Esophagus muscularis mucosa (tissue), 4 donors: ENCODE measurements at regions not wholly inside any gene's neighbourhood (a gene's known extent, or its start where the extent isn't known, plus 50 kb on each side); places are given as distances from the start of the nearest gene placed in this dataset.
"Not testable (repeated sequence)": the region's sequence is repeated elsewhere in the genome, so short reads cannot be mapped to it uniquely, and the experiment has no call there.

ENCODE experiments used
- EP300 ChIP-seq: sonication (generic); formaldehyde crosslinking; IDR thresholded peaks from one replicate; pipeline ENCODE4 v1.6.1; 2017; ENCODE audit warnings: antibody characterized with exemption
- POLR2A ChIP-seq: fragments of 450-650 bp; IDR thresholded peaks from one replicate; pipeline ENCODE4 v1.6.1; 2017; ENCODE audit warnings: antibody characterized with exemption, moderate library complexity, mild to moderate bottlenecking, low read depth
- TF ChIP-seq, protein P1 (sequence below), 3 experiments: fragments of 200-600 bp in 2 of 3; fragments of 450-650 bp in 1 of 3; sonication (generic) in 2 of 3; IDR thresholded peaks; one replicate each; pipeline ENCODE4 v1.5.1; 2017 to 2019; ENCODE audit warnings: antibody characterized with exemption in 3 of 3, mild to moderate bottlenecking in 2 of 3, moderate library complexity in 1 of 3

DNA sequence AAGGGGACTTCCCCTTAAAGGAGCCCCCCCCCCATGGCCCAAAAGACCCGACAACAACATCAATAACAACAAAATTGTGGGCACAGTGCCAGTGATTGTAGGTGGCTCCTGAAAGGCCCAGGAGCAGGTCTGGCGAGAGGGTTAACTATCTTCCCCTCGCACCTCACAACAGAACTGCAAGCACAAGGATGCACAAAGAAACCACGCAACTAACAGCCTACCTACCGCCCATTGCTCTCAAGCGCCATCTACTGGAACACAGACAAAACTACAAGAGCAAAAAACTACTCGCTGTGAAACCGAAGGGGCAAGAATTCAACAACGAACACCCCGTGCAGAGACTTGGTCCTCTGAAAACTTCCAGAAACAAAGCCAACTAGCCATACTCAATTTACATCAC lies 205.6 kb downstream of the SPIN4 start:
- TF ChIP-seq, protein P1, sequence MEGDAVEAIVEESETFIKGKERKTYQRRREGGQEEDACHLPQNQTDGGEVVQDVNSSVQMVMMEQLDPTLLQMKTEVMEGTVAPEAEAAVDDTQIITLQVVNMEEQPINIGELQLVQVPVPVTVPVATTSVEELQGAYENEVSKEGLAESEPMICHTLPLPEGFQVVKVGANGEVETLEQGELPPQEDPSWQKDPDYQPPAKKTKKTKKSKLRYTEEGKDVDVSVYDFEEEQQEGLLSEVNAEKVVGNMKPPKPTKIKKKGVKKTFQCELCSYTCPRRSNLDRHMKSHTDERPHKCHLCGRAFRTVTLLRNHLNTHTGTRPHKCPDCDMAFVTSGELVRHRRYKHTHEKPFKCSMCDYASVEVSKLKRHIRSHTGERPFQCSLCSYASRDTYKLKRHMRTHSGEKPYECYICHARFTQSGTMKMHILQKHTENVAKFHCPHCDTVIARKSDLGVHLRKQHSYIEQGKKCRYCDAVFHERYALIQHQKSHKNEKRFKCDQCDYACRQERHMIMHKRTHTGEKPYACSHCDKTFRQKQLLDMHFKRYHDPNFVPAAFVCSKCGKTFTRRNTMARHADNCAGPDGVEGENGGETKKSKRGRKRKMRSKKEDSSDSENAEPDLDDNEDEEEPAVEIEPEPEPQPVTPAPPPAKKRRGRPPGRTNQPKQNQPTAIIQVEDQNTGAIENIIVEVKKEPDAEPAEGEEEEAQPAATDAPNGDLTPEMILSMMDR (IDR thresholded peaks at IDR 0.05) = not testable (repeated sequence)
- not testable (repeated sequence) for TF ChIP-seq EP300, POLR2A
